ENCODE measurements at regions not wholly inside any gene's neighbourhood (a gene's known extent, or its start where the extent isn't known, plus 50 kb on each side); places are given as distances from the start of the nearest gene placed in this dataset.

DNA sequence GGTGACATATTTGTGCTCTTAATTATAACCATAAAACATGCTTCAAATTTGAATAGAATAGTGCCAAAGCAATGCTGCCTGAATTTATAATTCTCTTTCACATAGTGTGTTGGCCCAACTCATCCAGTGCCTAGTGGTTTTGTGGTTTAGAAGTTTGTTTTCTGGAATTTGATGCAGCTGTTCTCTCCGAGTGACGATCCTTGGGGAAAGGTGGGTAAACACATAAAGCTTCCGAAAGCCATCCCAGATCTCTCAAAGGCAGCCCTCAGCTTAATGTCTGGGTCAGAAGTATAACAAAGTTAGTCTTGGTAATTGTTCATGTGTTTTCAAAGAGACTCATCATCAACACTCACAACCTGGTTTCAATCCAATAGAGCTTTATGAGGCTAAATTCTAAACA, 235.6 kb upstream of the CDH2 start (continued):
- TF ChIP-seq ZNF782 (CRISPR knock-in tag; IDR thresholded peaks at IDR 0.05; ENCODE audit: borderline replicate concordance): no peak
- TF ChIP-seq ZC3H13 (CRISPR knock-in tag; IDR thresholded peaks at IDR 0.05): no peak
- no peak for TF ChIP-seq RBFOX2 (IDR thresholded peaks at IDR 0.05; ENCODE audit: low read depth, low read length)
- TF ChIP-seq, protein P1, sequence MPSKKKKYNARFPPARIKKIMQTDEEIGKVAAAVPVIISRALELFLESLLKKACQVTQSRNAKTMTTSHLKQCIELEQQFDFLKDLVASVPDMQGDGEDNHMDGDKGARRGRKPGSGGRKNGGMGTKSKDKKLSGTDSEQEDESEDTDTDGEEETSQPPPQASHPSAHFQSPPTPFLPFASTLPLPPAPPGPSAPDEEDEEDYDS (CRISPR knock-in tag; IDR thresholded peaks at IDR 0.05): no peak
- no peak for TF ChIP-seq SAFB2 (CRISPR knock-in tag; IDR thresholded peaks at IDR 0.05; ENCODE audit: borderline replicate concordance, low read depth)
- TF ChIP-seq NR1H2 (CRISPR knock-in tag; IDR thresholded peaks at IDR 0.05; ENCODE audit: borderline replicate concordance, low read depth): no peak
- TF ChIP-seq ZNF253 (CRISPR knock-in tag; IDR thresholded peaks at IDR 0.05; ENCODE audit: borderline replicate concordance): no peak
- TF ChIP-seq KDM1A (CRISPR knock-in tag; IDR thresholded peaks at IDR 0.05): no peak
- TF ChIP-seq CENPT (CRISPR knock-in tag; IDR thresholded peaks at IDR 0.05; ENCODE audit: low read depth): no peak
- no peak for TF ChIP-seq ZNF34 (CRISPR knock-in tag; IDR thresholded peaks at IDR 0.05; ENCODE audit: borderline replicate concordance)
- TF ChIP-seq, protein P2, sequence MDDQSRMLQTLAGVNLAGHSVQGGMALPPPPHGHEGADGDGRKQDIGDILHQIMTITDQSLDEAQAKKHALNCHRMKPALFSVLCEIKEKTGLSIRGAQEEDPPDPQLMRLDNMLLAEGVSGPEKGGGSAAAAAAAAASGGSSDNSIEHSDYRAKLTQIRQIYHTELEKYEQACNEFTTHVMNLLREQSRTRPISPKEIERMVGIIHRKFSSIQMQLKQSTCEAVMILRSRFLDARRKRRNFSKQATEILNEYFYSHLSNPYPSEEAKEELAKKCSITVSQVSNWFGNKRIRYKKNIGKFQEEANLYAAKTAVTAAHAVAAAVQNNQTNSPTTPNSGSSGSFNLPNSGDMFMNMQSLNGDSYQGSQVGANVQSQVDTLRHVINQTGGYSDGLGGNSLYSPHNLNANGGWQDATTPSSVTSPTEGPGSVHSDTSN (CRISPR knock-in tag; IDR thresholded peaks at IDR 0.05; ENCODE audit: borderline replicate concordance): no peak
- no peak for TF ChIP-seq SP140L (CRISPR knock-in tag; IDR thresholded peaks at IDR 0.05; ENCODE audit: borderline replicate concordance)
- TF ChIP-seq ZNF776 (CRISPR knock-in tag; IDR thresholded peaks at IDR 0.05): no peak
- no peak for TF ChIP-seq JUN (CRISPR knock-in tag; IDR thresholded peaks at IDR 0.05)

DNA sequence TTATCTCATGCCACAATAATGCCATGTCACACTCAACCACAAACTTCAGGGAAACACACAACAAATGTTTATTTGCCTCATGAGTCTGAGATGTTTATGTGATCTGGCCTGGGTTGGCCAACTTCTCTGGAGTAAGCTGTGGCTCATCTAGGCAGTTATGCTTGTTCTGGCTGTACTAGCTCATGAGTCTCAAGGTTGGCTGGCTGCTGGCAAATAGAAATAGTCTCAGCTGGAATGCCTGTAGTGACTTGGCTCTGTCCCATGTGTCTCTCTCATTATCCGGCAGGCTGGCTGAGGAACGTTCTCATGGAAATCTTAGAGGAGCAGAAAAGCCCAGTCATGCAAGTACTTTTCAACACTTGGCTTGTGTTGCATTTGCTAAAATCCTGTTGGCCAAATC, 234.9 kb upstream of the CDH2 start:
- H3K27me3 ChIP-seq (ENCODE audit: control insufficient read depth in 1 of 2, insufficient read depth in 2 of 2, low read length in 2 of 2): no peaks in the 10 kb centered on the region
- DNase-seq (ENCODE audit: low spot score) (no peak), ATAC-seq (no peak), FAIRE-seq (no peak)
- H3K79me2 ChIP-seq (ENCODE audit: insufficient read depth, low read length): no peaks in the 10 kb centered on the region
- in situ Hi-C loops (cut with HindIII; ENCODE audit: extremely low pct_ligation_motif_present, low pct_unique_long_range_greater_than_20kb) (no loop called here), intact Hi-C loops (cut with micrococcal nuclease; ENCODE audit: unreplicated experiment) (no loop called here)
- H3K4me1 ChIP-seq (ENCODE audit: insufficient read depth, low read length): no peaks in the 10 kb centered on the region
- H4K20me1 ChIP-seq (ENCODE audit: insufficient read depth, low read length): no peaks in the 10 kb centered on the region
- no peaks in the 10 kb centered on the region for H3K9me3 ChIP-seq (ENCODE audit: low read length)
- no peak overlapping the region for H3K9ac ChIP-seq (ENCODE audit: insufficient read depth, low read depth, low read length)
- ChIA-PET CTCF (ENCODE audit: low intra/inter-chr PET ratio, low total read pairs) (no interaction called here), POLR2A (no interaction called here)
- no peak overlapping the region for H3K4me2 ChIP-seq (ENCODE audit: low read depth, low read length)
- no peak overlapping the region for H3K4me3 ChIP-seq (replicated peaks in 1 of 3; ENCODE audit: insufficient read depth in 1 of 3, low read depth in 2 of 3, low read length in 3 of 3)
- WGBS (ENCODE audit: low lambda C conversion rate): 63% methylated on average over 2 of the region's 2 CpGs
- no peak overlapping the region for H2AFZ ChIP-seq (ENCODE audit: low read length)
- no TSS peak for BruUV-seq (replicated peaks)
- H3K27ac ChIP-seq (ENCODE audit: extremely low read length, insufficient read depth, low read length): no peak overlapping the region
- H3K36me3 ChIP-seq (replicated peaks in 1 of 2; ENCODE audit: control insufficient read depth in 1 of 2, insufficient read depth in 2 of 2, low read length in 2 of 2): no peaks in the 10 kb centered on the region
- TF ChIP-seq REXO4 (CRISPR knock-in tag; IDR thresholded peaks at IDR 0.05; ENCODE audit: borderline replicate concordance): no peak
- TF ChIP-seq ZNF20 (CRISPR knock-in tag; IDR thresholded peaks at IDR 0.05): no peak
- TF ChIP-seq, protein P3, sequence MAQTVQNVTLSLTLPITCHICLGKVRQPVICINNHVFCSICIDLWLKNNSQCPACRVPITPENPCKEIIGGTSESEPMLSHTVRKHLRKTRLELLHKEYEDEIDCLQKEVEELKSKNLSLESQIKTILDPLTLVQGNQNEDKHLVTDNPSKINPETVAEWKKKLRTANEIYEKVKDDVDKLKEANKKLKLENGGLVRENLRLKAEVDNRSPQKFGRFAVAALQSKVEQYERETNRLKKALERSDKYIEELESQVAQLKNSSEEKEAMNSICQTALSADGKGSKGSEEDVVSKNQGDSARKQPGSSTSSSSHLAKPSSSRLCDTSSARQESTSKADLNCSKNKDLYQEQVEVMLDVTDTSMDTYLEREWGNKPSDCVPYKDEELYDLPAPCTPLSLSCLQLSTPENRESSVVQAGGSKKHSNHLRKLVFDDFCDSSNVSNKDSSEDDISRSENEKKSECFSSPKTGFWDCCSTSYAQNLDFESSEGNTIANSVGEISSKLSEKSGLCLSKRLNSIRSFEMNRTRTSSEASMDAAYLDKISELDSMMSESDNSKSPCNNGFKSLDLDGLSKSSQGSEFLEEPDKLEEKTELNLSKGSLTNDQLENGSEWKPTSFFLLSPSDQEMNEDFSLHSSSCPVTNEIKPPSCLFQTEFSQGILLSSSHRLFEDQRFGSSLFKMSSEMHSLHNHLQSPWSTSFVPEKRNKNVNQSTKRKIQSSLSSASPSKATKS (CRISPR knock-in tag; IDR thresholded peaks at IDR 0.05): no peak
- TF ChIP-seq, protein P4, sequence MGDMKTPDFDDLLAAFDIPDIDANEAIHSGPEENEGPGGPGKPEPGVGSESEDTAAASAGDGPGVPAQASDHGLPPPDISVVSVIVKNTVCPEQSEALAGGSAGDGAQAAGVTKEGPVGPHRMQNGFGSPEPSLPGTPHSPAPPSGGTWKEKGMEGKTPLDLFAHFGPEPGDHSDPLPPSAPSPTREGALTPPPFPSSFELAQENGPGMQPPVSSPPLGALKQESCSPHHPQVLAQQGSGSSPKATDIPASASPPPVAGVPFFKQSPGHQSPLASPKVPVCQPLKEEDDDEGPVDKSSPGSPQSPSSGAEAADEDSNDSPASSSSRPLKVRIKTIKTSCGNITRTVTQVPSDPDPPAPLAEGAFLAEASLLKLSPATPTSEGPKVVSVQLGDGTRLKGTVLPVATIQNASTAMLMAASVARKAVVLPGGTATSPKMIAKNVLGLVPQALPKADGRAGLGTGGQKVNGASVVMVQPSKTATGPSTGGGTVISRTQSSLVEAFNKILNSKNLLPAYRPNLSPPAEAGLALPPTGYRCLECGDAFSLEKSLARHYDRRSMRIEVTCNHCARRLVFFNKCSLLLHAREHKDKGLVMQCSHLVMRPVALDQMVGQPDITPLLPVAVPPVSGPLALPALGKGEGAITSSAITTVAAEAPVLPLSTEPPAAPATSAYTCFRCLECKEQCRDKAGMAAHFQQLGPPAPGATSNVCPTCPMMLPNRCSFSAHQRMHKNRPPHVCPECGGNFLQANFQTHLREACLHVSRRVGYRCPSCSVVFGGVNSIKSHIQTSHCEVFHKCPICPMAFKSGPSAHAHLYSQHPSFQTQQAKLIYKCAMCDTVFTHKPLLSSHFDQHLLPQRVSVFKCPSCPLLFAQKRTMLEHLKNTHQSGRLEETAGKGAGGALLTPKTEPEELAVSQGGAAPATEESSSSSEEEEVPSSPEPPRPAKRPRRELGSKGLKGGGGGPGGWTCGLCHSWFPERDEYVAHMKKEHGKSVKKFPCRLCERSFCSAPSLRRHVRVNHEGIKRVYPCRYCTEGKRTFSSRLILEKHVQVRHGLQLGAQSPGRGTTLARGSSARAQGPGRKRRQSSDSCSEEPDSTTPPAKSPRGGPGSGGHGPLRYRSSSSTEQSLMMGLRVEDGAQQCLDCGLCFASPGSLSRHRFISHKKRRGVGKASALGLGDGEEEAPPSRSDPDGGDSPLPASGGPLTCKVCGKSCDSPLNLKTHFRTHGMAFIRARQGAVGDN (CRISPR knock-in tag; IDR thresholded peaks at IDR 0.05): no peak
